ENCODE measurements at regions not wholly inside any gene's neighbourhood (a gene's known extent, or its start where the extent isn't known, plus 50 kb on each side); places are given as distances from the start of the nearest gene placed in this dataset.

DNA sequence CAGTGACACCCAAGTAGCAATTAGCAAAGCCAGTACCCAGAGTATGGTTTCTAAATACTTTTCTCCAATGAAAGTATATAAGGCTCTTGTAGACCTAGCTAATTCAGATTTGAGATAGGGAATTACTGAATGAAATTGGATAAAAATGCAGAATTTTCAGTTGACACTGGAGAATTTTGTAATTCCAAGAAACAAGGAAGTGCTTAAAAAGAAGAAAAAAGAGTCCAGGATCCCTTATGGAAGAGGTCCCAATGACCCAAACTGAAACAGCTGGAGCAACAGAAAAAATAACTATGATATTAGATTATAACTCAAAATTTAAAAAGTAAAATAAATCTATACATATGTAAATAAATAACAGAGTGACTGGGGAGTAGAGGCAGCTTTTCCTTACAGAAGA, 335.2 kb downstream of the C3orf38 start:
- TF ChIP-seq, protein P1, sequence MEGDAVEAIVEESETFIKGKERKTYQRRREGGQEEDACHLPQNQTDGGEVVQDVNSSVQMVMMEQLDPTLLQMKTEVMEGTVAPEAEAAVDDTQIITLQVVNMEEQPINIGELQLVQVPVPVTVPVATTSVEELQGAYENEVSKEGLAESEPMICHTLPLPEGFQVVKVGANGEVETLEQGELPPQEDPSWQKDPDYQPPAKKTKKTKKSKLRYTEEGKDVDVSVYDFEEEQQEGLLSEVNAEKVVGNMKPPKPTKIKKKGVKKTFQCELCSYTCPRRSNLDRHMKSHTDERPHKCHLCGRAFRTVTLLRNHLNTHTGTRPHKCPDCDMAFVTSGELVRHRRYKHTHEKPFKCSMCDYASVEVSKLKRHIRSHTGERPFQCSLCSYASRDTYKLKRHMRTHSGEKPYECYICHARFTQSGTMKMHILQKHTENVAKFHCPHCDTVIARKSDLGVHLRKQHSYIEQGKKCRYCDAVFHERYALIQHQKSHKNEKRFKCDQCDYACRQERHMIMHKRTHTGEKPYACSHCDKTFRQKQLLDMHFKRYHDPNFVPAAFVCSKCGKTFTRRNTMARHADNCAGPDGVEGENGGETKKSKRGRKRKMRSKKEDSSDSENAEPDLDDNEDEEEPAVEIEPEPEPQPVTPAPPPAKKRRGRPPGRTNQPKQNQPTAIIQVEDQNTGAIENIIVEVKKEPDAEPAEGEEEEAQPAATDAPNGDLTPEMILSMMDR (conservative IDR thresholded peaks at IDR 0.05), result no peak
- TF ChIP-seq ZFX (IDR thresholded peaks at IDR 0.05), result no peak

All from C4-2B (cell line).